ENCODE measurements at regions not wholly inside any gene's neighbourhood (a gene's known extent, or its start where the extent isn't known, plus 50 kb on each side); places are given as distances from the start of the nearest gene placed in this dataset.
A peak's percentile ranks its signal among the peaks of the same experiment; 100 is the strongest.

GRCh38 chr3:150098621-150099020 is 127.9 kb upstream of the PFN2 start:
- H3K27ac ChIP-seq = no peak overlapping the region
- no peaks in the 10 kb centered on the region for H3K9me3 ChIP-seq (ENCODE audit: low read depth)
- DNase-seq (ENCODE audit: low read depth in 1 of 2, low spot score in 1 of 2) = no peak
- no peaks in the 10 kb centered on the region for H3K27me3 ChIP-seq
- H3K36me3 ChIP-seq = no peaks in the 10 kb centered on the region
- TF ChIP-seq CTCF (IDR thresholded peaks at IDR 0.05; ENCODE audit: low read depth, low read length) = no peak
- H3K4me3 ChIP-seq = no peak overlapping the region
- H3K4me1 ChIP-seq (ENCODE audit: low read depth) = no peaks in the 10 kb centered on the region

GRCh38 chr3:150097588-150097890 is 126.8 kb upstream of the PFN2 start:
- H3K9me3 ChIP-seq (ENCODE audit: low read depth) = no peaks in the 10 kb centered on the region
- no peak for TF ChIP-seq CTCF (IDR thresholded peaks at IDR 0.05; ENCODE audit: low read depth, low read length)
- H3K27ac ChIP-seq = no peak overlapping the region
- no peak overlapping the region for H3K4me3 ChIP-seq
- H3K36me3 ChIP-seq = no peaks in the 10 kb centered on the region
- no peaks in the 10 kb centered on the region for H3K27me3 ChIP-seq
- DNase-seq (ENCODE audit: low read depth in 1 of 2, low spot score in 1 of 2) = peak in 1 of 2 donors; percentile 43
- H3K4me1 ChIP-seq (ENCODE audit: low read depth) = no peaks in the 10 kb centered on the region

GRCh38 chr3:150096700-150097587 is 126.2 kb upstream of the PFN2 start:
- H3K36me3 ChIP-seq = no peaks in the 10 kb centered on the region
- no peak for DNase-seq (ENCODE audit: low read depth in 1 of 2, low spot score in 1 of 2)
- no peaks in the 10 kb centered on the region for H3K27me3 ChIP-seq
- no peak overlapping the region for H3K27ac ChIP-seq
- no peaks in the 10 kb centered on the region for H3K9me3 ChIP-seq (ENCODE audit: low read depth)
- no peaks in the 10 kb centered on the region for H3K4me1 ChIP-seq (ENCODE audit: low read depth)
- no peak overlapping the region for H3K4me3 ChIP-seq
- TF ChIP-seq CTCF (IDR thresholded peaks at IDR 0.05; ENCODE audit: low read depth, low read length) = no peak

- DNase-seq (ENCODE audit: low read depth in 1 of 2, low spot score in 1 of 2) = no peak
- Histone ChIP-seq H3K27ac (no peak overlapping the region), H3K4me1 (ENCODE audit: low read depth) (no peaks in the 10 kb centered on the region), H3K9me3 (ENCODE audit: low read depth) (no peaks in the 10 kb centered on the region), H3K36me3 (no peaks in the 10 kb centered on the region), H3K27me3 (no peaks in the 10 kb centered on the region), H3K4me3 (no peak overlapping the region)
- no peak for TF ChIP-seq CTCF (IDR thresholded peaks at IDR 0.05; ENCODE audit: low read depth, low read length)
Observed at GRCh38 chr3:150094150-150094933, 123.6 kb upstream of the PFN2 start.

- H3K4me3 ChIP-seq = no peak overlapping the region
- TF ChIP-seq CTCF (IDR thresholded peaks at IDR 0.05; ENCODE audit: low read depth, low read length) = no peak
- no peaks in the 10 kb centered on the region for H3K4me1 ChIP-seq (ENCODE audit: low read depth)
- no peak for DNase-seq (ENCODE audit: low read depth in 1 of 2, low spot score in 1 of 2)
- no peak overlapping the region for H3K27ac ChIP-seq
- H3K36me3 ChIP-seq = no peaks in the 10 kb centered on the region
- no peaks in the 10 kb centered on the region for H3K27me3 ChIP-seq
- H3K9me3 ChIP-seq (ENCODE audit: low read depth) = no peaks in the 10 kb centered on the region
Observed at GRCh38 chr3:150091626-150092025, 120.9 kb upstream of the PFN2 start.

Data from cardiac muscle cell (in vitro differentiated cells and primary cell).